Panc1 (cell line): ENCODE measurements at regions not wholly inside any gene's neighbourhood (a gene's known extent, or its start where the extent isn't known, plus 50 kb on each side); places are given as distances from the start of the nearest gene placed in this dataset.

ENCODE experiments used
- CTCF ChIP-seq: fragments of 450-650 bp; IDR thresholded peaks from 2 replicates; pipeline ENCODE4 v1.5.1; 2017; ENCODE audit warnings: mild to moderate bottlenecking
- POLR2AphosphoS5 ChIP-seq: IDR thresholded peaks from 2 replicates; pipeline ENCODE4 v1.6.1; 2012; ENCODE audit warnings: mild to moderate bottlenecking, low read depth, low read length, moderate library complexity
- REST ChIP-seq, 2 experiments: IDR thresholded peaks; 2 replicates each; pipeline ENCODE4 v1.6.1; 2011 to 2012; ENCODE audit warnings: low read depth in 2 of 2, control low read depth in 1 of 2, low read length in 1 of 2, mild to moderate bottlenecking in 1 of 2, moderate library complexity in 1 of 2; ENCODE audit not compliant: insufficient read depth in 1 of 2
- SIN3A ChIP-seq: IDR thresholded peaks from 2 replicates; pipeline ENCODE4 v1.6.1; 2012; ENCODE audit warnings: low read depth, mild to moderate bottlenecking, low read length, moderate library complexity, borderline replicate concordance; ENCODE audit not compliant: insufficient read depth
- TCF7L2 ChIP-seq: IDR thresholded peaks from 2 replicates; pipeline ENCODE4 v1.6.1; 2011; ENCODE audit warnings: mild to moderate bottlenecking, low read depth, low read length, inconsistent platforms

GRCh38 chr3:168419091-168419490 lies 323.4 kb upstream of the GOLIM4 start:
- no peak for TF ChIP-seq CTCF
- no peak for TF ChIP-seq POLR2AphosphoS5
- TF ChIP-seq REST (IDR thresholded peaks at IDR 0.05; ENCODE audit: insufficient read depth in 1 of 2, low read depth in 2 of 2, low read length in 1 of 2): no peak
- TF ChIP-seq TCF7L2: no peak
- TF ChIP-seq SIN3A: no peak
